ENCODE measurements at regions not wholly inside any gene's neighbourhood (a gene's known extent, or its start where the extent isn't known, plus 50 kb on each side); places are given as distances from the start of the nearest gene placed in this dataset.

GRCh38 chr9:642014-642413 lies 199.5 kb upstream of the DMRT1 start:
- no peak overlapping the region for H2AFZ ChIP-seq (ENCODE audit: low read depth, low read length)
- no peak overlapping the region for H3K27ac ChIP-seq (ENCODE audit: low read length)
- peaks cover 7% of the 10 kb centered on the region for H3K4me1 ChIP-seq (ENCODE audit: low read length)
- no peaks in the 10 kb centered on the region for H3K9me3 ChIP-seq (ENCODE audit: insufficient read depth, low read length)
- no peak for TF ChIP-seq EZH2phosphoT487 (IDR thresholded peaks at IDR 0.05; ENCODE audit: low read depth)
- no peak for TF ChIP-seq CTCF (IDR thresholded peaks at IDR 0.05; ENCODE audit: low read depth, low read length)
- no peaks in the 10 kb centered on the region for H3K27me3 ChIP-seq (ENCODE audit: low read depth, low read length)
- no peak overlapping the region for H3K9ac ChIP-seq (ENCODE audit: low read length)
- no peaks in the 10 kb centered on the region for H4K20me1 ChIP-seq (ENCODE audit: insufficient read depth, low read length)
- no peak overlapping the region for H3K4me2 ChIP-seq (ENCODE audit: low read length)
- H3K4me3 ChIP-seq (ENCODE audit: low read length), result no peak overlapping the region
- H3K36me3 ChIP-seq (replicated peaks; ENCODE audit: low read depth, low read length), result no peaks in the 10 kb centered on the region
- no peaks in the 10 kb centered on the region for H3K79me2 ChIP-seq (ENCODE audit: low read length)

GRCh38 chr9:643966-644365 lies 197.5 kb upstream of the DMRT1 start:
- Histone ChIP-seq H3K27me3 (ENCODE audit: low read depth, low read length) (no peaks in the 10 kb centered on the region), H3K4me3 (ENCODE audit: low read length) (no peak overlapping the region), H3K9ac (ENCODE audit: low read length) (no peak overlapping the region), H3K4me2 (ENCODE audit: low read length) (no peak overlapping the region), H3K27ac (ENCODE audit: low read length) (no peak overlapping the region), H2AFZ (ENCODE audit: low read depth, low read length) (peak overlapping the region; percentile 76), H3K79me2 (ENCODE audit: low read length) (no peaks in the 10 kb centered on the region), H3K4me1 (ENCODE audit: low read length) (peaks cover 7% of the 10 kb centered on the region), H3K36me3 (replicated peaks; ENCODE audit: low read depth, low read length) (no peaks in the 10 kb centered on the region), H3K9me3 (ENCODE audit: insufficient read depth, low read length) (no peaks in the 10 kb centered on the region), H4K20me1 (ENCODE audit: insufficient read depth, low read length) (no peaks in the 10 kb centered on the region)
- TF ChIP-seq EZH2phosphoT487 (IDR thresholded peaks at IDR 0.05; ENCODE audit: low read depth) (no peak), CTCF (IDR thresholded peaks at IDR 0.05; ENCODE audit: low read depth, low read length) (no peak)

GRCh38 chr9:647522-647921 lies 194.0 kb upstream of the DMRT1 start:
- Histone ChIP-seq H3K27ac (ENCODE audit: low read length) (no peak overlapping the region), H3K9ac (ENCODE audit: low read length) (no peak overlapping the region), H3K4me1 (ENCODE audit: low read length) (peaks cover 25% of the 10 kb centered on the region), H3K36me3 (replicated peaks; ENCODE audit: low read depth, low read length) (no peaks in the 10 kb centered on the region), H3K79me2 (ENCODE audit: low read length) (no peaks in the 10 kb centered on the region), H3K27me3 (ENCODE audit: low read depth, low read length) (no peaks in the 10 kb centered on the region), H2AFZ (ENCODE audit: low read depth, low read length) (no peak overlapping the region), H3K4me3 (ENCODE audit: low read length) (no peak overlapping the region), H4K20me1 (ENCODE audit: insufficient read depth, low read length) (no peaks in the 10 kb centered on the region), H3K4me2 (ENCODE audit: low read length) (no peak overlapping the region), H3K9me3 (ENCODE audit: insufficient read depth, low read length) (no peaks in the 10 kb centered on the region)
- TF ChIP-seq CTCF (IDR thresholded peaks at IDR 0.05; ENCODE audit: low read depth, low read length) (no peak), EZH2phosphoT487 (IDR thresholded peaks at IDR 0.05; ENCODE audit: low read depth) (no peak)

- Histone ChIP-seq H3K9me3 (ENCODE audit: insufficient read depth, low read length) (no peaks in the 10 kb centered on the region), H2AFZ (ENCODE audit: low read depth, low read length) (no peak overlapping the region), H3K4me3 (ENCODE audit: low read length) (no peak overlapping the region), H3K4me2 (ENCODE audit: low read length) (0 out of 2 replicates have a peak overlapping the region, but pooled peaks have one; percentile 6), H3K4me1 (ENCODE audit: low read length) (peaks cover 27% of the 10 kb centered on the region), H3K27me3 (ENCODE audit: low read depth, low read length) (no peaks in the 10 kb centered on the region), H3K79me2 (ENCODE audit: low read length) (no peaks in the 10 kb centered on the region), H3K27ac (ENCODE audit: low read length) (no peak overlapping the region), H4K20me1 (ENCODE audit: insufficient read depth, low read length) (no peaks in the 10 kb centered on the region), H3K36me3 (replicated peaks; ENCODE audit: low read depth, low read length) (no peaks in the 10 kb centered on the region), H3K9ac (ENCODE audit: low read length) (no peak overlapping the region)
- TF ChIP-seq CTCF (IDR thresholded peaks at IDR 0.05; ENCODE audit: low read depth, low read length) (no peak), EZH2phosphoT487 (IDR thresholded peaks at IDR 0.05; ENCODE audit: low read depth) (no peak)
Observed at GRCh38 chr9:649128-650074, 192.1 kb upstream of the DMRT1 start.

Measured in OCI-LY3 (cell line).